ENCODE measurements at regions not wholly inside any gene's neighbourhood (a gene's known extent, or its start where the extent isn't known, plus 50 kb on each side); places are given as distances from the start of the nearest gene placed in this dataset.

GRCh38 chr5:165296401-165297130, 1791.1 kb downstream of the MAT2B start:
- DNase-seq (ENCODE audit: low spot score): no peak

- no peak for DNase-seq (ENCODE audit: low spot score)
Measured at GRCh38 chr5:165304193-165304827, 1798.9 kb downstream of the MAT2B start.

GRCh38 chr5:165305596-165305995, 1800.2 kb downstream of the MAT2B start:
- no peak for DNase-seq (ENCODE audit: low spot score)

- no peak for DNase-seq (ENCODE audit: low spot score)
Measured at GRCh38 chr5:165309446-165309845, 1804.0 kb downstream of the MAT2B start.

- DNase-seq (ENCODE audit: low spot score): no peak
Measured at GRCh38 chr5:165310031-165310430, 1804.6 kb downstream of the MAT2B start.

- no peak for DNase-seq (ENCODE audit: low spot score)
Measured at GRCh38 chr5:165321912-165322311, 1816.5 kb downstream of the MAT2B start.

- no peak for DNase-seq (ENCODE audit: low spot score)
Measured at GRCh38 chr5:165325221-165325620, 1819.8 kb downstream of the MAT2B start.

GRCh38 chr5:165327631-165328030, 1822.2 kb downstream of the MAT2B start:
- no peak for DNase-seq (ENCODE audit: low spot score)

- no peak for DNase-seq (ENCODE audit: low spot score)
Measured at GRCh38 chr5:165328846-165329245, 1823.4 kb downstream of the MAT2B start.

GRCh38 chr5:165333623-165334022, 1828.2 kb downstream of the MAT2B start:
- no peak for DNase-seq (ENCODE audit: low spot score)

- no peak for DNase-seq (ENCODE audit: low spot score)
Measured at GRCh38 chr5:165334201-165334600, 1828.8 kb downstream of the MAT2B start.

- DNase-seq (ENCODE audit: low spot score): no peak
Measured at GRCh38 chr5:165349735-165350134, 1844.3 kb downstream of the MAT2B start.

GRCh38 chr5:165351342-165351741, 1845.9 kb downstream of the MAT2B start:
- DNase-seq (ENCODE audit: low spot score): no peak

- no peak for DNase-seq (ENCODE audit: low spot score)
Measured at GRCh38 chr5:165360366-165360765, 1854.9 kb downstream of the MAT2B start.

- DNase-seq (ENCODE audit: low spot score): no peak
Measured at GRCh38 chr5:165360784-165361542, 1855.5 kb downstream of the MAT2B start.

GRCh38 chr5:165370233-165370632, 1864.8 kb downstream of the MAT2B start:
- DNase-seq (ENCODE audit: low spot score): no peak

- DNase-seq (ENCODE audit: low spot score): no peak
Measured at GRCh38 chr5:165370794-165371193, 1865.4 kb downstream of the MAT2B start.

- DNase-seq (ENCODE audit: low spot score): no peak
Measured at GRCh38 chr5:165375201-165375600, 1869.8 kb downstream of the MAT2B start.

GRCh38 chr5:165393839-165394238, 1888.4 kb downstream of the MAT2B start:
- DNase-seq (ENCODE audit: low spot score): no peak

GRCh38 chr5:165397516-165397915, 1892.1 kb downstream of the MAT2B start:
- DNase-seq (ENCODE audit: low spot score): no peak

- DNase-seq (ENCODE audit: low spot score): no peak
Measured at GRCh38 chr5:165400086-165400485, 1894.7 kb downstream of the MAT2B start.

GRCh38 chr5:165404917-165405316, 1899.5 kb downstream of the MAT2B start:
- no peak for DNase-seq (ENCODE audit: low spot score)

- DNase-seq (ENCODE audit: low spot score): no peak
Measured at GRCh38 chr5:165405340-165405739, 1899.9 kb downstream of the MAT2B start.
